ENCODE measurements at regions not wholly inside any gene's neighbourhood (a gene's known extent, or its start where the extent isn't known, plus 50 kb on each side); places are given as distances from the start of the nearest gene placed in this dataset.

GRCh38 chr7:41222746-41223145 is 480.1 kb downstream of the INHBA start:
- DNase-seq (ENCODE audit: extremely low spot score, unreplicated experiment): no peak
- Mint-ChIP-seq H3K9me3 (ENCODE audit: unreplicated experiment) (no peaks in the 10 kb centered on the region), H3K4me3 (ENCODE audit: unreplicated experiment) (no peak overlapping the region), H3K4me1 (ENCODE audit: unreplicated experiment) (peaks cover 17% of the 10 kb centered on the region), H3K36me3 (ENCODE audit: unreplicated experiment) (no peaks in the 10 kb centered on the region), H3K27me3 (ENCODE audit: unreplicated experiment) (no peaks in the 10 kb centered on the region), H3K27ac (ENCODE audit: unreplicated experiment) (no peak overlapping the region)
- TF ChIP-seq, protein P1, sequence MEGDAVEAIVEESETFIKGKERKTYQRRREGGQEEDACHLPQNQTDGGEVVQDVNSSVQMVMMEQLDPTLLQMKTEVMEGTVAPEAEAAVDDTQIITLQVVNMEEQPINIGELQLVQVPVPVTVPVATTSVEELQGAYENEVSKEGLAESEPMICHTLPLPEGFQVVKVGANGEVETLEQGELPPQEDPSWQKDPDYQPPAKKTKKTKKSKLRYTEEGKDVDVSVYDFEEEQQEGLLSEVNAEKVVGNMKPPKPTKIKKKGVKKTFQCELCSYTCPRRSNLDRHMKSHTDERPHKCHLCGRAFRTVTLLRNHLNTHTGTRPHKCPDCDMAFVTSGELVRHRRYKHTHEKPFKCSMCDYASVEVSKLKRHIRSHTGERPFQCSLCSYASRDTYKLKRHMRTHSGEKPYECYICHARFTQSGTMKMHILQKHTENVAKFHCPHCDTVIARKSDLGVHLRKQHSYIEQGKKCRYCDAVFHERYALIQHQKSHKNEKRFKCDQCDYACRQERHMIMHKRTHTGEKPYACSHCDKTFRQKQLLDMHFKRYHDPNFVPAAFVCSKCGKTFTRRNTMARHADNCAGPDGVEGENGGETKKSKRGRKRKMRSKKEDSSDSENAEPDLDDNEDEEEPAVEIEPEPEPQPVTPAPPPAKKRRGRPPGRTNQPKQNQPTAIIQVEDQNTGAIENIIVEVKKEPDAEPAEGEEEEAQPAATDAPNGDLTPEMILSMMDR (IDR thresholded peaks at IDR 0.05): no peak

- Mint-ChIP-seq H3K27ac (ENCODE audit: unreplicated experiment) (no peak overlapping the region), H3K4me3 (ENCODE audit: unreplicated experiment) (no peak overlapping the region), H3K4me1 (ENCODE audit: unreplicated experiment) (peaks cover 17% of the 10 kb centered on the region), H3K9me3 (ENCODE audit: unreplicated experiment) (no peaks in the 10 kb centered on the region), H3K27me3 (ENCODE audit: unreplicated experiment) (no peaks in the 10 kb centered on the region), H3K36me3 (ENCODE audit: unreplicated experiment) (no peaks in the 10 kb centered on the region)
- DNase-seq (ENCODE audit: extremely low spot score, unreplicated experiment): no peak
- TF ChIP-seq, protein P1 (IDR thresholded peaks at IDR 0.05): no peak
Observed at GRCh38 chr7:41220266-41220665, 482.6 kb downstream of the INHBA start.

DNA sequence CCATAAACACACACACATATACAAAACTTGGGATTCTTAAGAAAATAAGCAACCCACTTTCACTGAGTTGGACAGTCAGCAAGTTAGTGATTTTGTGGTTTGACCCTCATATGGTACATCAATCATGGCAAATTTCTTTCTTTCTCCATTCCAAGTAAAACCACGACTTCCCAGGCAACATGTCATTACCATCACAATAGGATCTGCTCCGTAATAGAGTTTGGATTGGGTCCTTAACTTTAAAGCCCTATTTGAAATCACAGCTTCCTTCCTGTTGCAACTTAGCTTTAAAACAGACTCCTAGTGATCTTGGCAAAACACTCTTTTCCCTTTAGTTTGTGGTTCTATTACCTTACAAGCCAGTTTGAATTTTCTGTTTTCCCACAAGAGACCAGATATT is 483.6 kb downstream of the INHBA start:
- Mint-ChIP-seq H3K9me3 (ENCODE audit: unreplicated experiment) (no peaks in the 10 kb centered on the region), H3K27ac (ENCODE audit: unreplicated experiment) (no peak overlapping the region), H3K36me3 (ENCODE audit: unreplicated experiment) (no peaks in the 10 kb centered on the region), H3K4me1 (ENCODE audit: unreplicated experiment) (peaks cover 17% of the 10 kb centered on the region), H3K4me3 (ENCODE audit: unreplicated experiment) (no peak overlapping the region), H3K27me3 (ENCODE audit: unreplicated experiment) (no peaks in the 10 kb centered on the region)
- no peak for DNase-seq (ENCODE audit: extremely low spot score, unreplicated experiment)
- TF ChIP-seq, protein P1 (IDR thresholded peaks at IDR 0.05): no peak

DNA sequence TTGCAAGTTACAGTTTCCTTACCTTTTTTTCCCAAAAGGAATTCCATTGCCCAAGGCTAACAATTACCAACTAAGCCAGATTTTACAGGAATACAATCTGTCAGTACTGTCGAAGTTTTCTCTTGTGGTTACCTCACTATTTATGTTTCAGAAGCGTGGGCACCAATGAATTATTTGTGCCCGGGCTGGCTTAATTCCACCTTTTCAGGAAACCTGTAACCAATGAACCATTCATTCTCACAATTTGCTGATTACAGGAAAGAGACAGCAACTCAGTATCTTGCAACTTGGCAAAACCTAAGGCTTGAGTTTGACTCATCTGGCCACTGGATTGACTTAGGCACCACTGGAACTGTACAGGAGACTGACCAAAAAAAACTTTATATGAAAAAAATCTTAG is 485.6 kb downstream of the INHBA start:
- Mint-ChIP-seq H3K9me3 (ENCODE audit: unreplicated experiment) (no peaks in the 10 kb centered on the region), H3K4me3 (ENCODE audit: unreplicated experiment) (no peak overlapping the region), H3K27me3 (ENCODE audit: unreplicated experiment) (no peaks in the 10 kb centered on the region), H3K4me1 (ENCODE audit: unreplicated experiment) (peaks cover 10% of the 10 kb centered on the region), H3K36me3 (ENCODE audit: unreplicated experiment) (no peaks in the 10 kb centered on the region), H3K27ac (ENCODE audit: unreplicated experiment) (no peak overlapping the region)
- DNase-seq (ENCODE audit: extremely low spot score, unreplicated experiment): no peak
- TF ChIP-seq, protein P1 (IDR thresholded peaks at IDR 0.05): no peak

GRCh38 chr7:41207141-41207540 is 495.7 kb downstream of the INHBA start:
- no peaks in the 10 kb centered on the region for H3K36me3 Mint-ChIP-seq (ENCODE audit: unreplicated experiment)
- TF ChIP-seq, protein P1 (IDR thresholded peaks at IDR 0.05): no peak

More at GRCh38 chr7:41207141-41207540, 495.7 kb downstream of the INHBA start:
- no peak overlapping the region for H3K4me3 Mint-ChIP-seq (ENCODE audit: unreplicated experiment)
- H3K27me3 Mint-ChIP-seq (ENCODE audit: unreplicated experiment): no peaks in the 10 kb centered on the region
- no peaks in the 10 kb centered on the region for H3K9me3 Mint-ChIP-seq (ENCODE audit: unreplicated experiment)
- no peaks in the 10 kb centered on the region for H3K4me1 Mint-ChIP-seq (ENCODE audit: unreplicated experiment)
- H3K27ac Mint-ChIP-seq (ENCODE audit: unreplicated experiment): no peak overlapping the region
- no peak for DNase-seq (ENCODE audit: extremely low spot score, unreplicated experiment)

Measured in osteocyte (in vitro differentiated cells).